ENCODE measurements at regions not wholly inside any gene's neighbourhood (a gene's known extent, or its start where the extent isn't known, plus 50 kb on each side); places are given as distances from the start of the nearest gene placed in this dataset.

DNA sequence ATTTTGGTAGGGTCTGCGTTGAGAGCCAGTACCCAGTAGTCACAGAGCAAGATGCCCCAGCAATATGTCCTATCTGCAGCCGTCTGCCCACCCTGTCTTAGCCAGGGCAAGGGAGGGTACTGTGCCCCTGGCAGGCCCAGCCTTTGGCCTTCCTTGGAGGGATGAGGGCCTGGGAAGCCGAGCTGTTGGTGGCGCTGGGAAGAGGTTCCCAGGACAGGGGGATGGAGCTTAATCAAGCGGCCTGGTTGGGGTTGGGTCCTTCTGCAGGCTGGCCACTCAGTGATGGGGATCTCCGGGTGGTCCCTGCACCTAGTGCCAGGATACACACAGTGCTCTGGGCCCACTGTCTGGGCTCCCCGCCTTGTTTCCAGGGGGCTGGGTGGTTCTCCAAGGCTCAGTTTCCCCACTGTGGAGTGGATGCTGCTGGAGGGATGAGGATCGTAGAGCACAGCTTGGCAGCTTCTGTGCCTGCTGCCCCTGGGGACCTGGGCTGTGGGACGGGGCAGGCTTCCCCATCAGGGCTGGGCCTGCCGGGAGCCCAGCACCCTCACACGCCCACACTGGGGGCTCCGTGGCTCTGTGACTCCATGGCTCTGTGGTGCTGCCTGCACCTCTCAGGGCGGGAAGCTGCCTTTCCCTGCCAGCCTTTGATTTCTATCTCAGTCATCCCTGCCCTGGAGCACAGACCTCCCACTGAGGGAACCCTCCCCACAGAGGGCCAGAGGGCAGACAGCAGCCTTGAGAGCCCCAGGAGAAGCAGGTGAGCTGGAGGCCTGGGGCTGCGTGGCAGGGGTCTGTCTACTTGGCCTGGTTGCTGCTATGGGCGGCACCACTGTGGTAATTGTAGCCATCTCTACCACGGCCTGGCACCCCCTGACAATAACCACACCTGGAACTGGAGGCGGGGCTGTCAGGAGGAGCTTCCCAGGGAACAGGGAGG lies 357.0 kb downstream of the TMEM121 start:
- TF ChIP-seq, protein P1, sequence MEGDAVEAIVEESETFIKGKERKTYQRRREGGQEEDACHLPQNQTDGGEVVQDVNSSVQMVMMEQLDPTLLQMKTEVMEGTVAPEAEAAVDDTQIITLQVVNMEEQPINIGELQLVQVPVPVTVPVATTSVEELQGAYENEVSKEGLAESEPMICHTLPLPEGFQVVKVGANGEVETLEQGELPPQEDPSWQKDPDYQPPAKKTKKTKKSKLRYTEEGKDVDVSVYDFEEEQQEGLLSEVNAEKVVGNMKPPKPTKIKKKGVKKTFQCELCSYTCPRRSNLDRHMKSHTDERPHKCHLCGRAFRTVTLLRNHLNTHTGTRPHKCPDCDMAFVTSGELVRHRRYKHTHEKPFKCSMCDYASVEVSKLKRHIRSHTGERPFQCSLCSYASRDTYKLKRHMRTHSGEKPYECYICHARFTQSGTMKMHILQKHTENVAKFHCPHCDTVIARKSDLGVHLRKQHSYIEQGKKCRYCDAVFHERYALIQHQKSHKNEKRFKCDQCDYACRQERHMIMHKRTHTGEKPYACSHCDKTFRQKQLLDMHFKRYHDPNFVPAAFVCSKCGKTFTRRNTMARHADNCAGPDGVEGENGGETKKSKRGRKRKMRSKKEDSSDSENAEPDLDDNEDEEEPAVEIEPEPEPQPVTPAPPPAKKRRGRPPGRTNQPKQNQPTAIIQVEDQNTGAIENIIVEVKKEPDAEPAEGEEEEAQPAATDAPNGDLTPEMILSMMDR (IDR thresholded peaks at IDR 0.05; ENCODE audit: control extremely low read depth in 1 of 3, insufficient read depth in 1 of 3, low read depth in 1 of 3, low read length in 3 of 3), result no peak
- TF ChIP-seq POLR2A (IDR thresholded peaks at IDR 0.05; ENCODE audit: control extremely low read depth in 1 of 2, low read depth in 2 of 2, low read length in 2 of 2), result no peak
- no peak for TF ChIP-seq BRCA1 (IDR thresholded peaks at IDR 0.05; ENCODE audit: low read depth, low read length)
- TF ChIP-seq, protein P2, sequence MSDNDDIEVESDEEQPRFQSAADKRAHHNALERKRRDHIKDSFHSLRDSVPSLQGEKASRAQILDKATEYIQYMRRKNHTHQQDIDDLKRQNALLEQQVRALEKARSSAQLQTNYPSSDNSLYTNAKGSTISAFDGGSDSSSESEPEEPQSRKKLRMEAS (IDR thresholded peaks at IDR 0.05), result no peak
- no peak for TF ChIP-seq POLR2AphosphoS5 (IDR thresholded peaks at IDR 0.05; ENCODE audit: low read depth, low read length)
- no peak for TF ChIP-seq EZH2 (IDR thresholded peaks at IDR 0.05; ENCODE audit: low read depth, low read length, severe bottlenecking)

Measured in H1 (cell line).